ENCODE measurements at regions not wholly inside any gene's neighbourhood (a gene's known extent, or its start where the extent isn't known, plus 50 kb on each side); places are given as distances from the start of the nearest gene placed in this dataset.

DNA sequence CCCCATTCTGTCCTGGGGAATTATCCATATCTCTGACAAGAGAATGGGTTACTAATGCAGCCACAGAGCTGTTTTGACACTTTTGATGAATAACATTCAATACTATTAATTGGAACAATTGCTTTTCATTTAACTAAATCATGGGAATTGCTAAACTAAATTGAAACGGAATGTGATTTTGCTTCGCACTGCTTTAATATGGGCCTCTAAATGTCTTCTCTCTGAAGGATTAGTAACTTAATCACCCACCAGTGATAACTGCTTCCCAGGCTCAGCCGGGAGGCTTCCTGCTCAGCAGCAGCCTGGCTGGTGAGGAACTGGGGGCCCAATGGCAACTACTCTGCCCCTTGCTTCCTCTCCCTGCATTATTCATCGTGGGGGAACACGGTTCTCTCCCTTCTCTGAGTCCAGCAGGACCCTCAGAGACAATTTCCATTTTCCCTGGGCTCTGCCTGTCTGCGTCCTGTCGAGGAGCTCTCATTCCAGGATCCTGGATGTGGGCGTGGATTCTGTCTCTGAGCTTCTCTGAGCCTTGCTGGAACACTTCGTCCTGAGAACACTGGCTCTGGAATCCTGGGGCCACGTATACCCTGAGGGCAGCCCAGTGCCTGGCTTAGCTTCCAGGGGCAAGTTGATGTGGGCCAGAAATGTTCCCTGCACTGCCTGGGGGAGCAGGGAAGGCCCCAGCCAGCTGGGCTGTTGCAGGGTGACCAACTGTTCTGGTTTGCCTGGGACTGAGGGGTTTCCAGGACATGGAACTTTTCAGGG, 308.9 kb downstream of the DHX35 start:
- no peak for DNase-seq (ENCODE audit: low read depth)

GRCh38 chr20:39269493-39270217, 307.5 kb downstream of the DHX35 start:
- peak; percentile 36 for DNase-seq (ENCODE audit: low read depth)

- peak; percentile 34 for DNase-seq (ENCODE audit: low read depth)
Observed at GRCh38 chr20:39268981-39269461, 306.9 kb downstream of the DHX35 start.

DNA sequence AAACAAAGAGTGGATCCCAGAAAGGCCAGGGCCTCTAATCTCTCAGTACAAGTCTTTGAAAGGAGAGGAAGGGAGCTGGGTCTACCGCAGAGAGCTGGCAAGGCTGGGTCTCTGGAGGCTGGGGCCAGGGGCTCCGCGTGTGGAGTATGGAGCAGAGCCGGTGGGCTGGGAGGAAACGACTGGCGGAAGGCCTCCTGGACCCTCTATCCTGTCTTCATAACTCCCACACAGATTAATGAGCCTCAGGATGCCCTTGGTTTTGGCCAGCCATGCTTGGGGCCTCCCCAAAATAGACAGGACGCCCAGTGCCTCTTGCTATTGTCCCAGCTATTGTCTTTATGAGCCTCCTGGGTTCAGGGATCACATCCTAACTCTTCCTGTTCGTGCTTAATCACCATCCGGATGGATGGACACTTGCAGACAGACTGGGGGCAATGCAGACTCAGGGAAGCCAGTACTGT, 306.4 kb downstream of the DHX35 start:
- DNase-seq (ENCODE audit: low read depth): no peak

DNA sequence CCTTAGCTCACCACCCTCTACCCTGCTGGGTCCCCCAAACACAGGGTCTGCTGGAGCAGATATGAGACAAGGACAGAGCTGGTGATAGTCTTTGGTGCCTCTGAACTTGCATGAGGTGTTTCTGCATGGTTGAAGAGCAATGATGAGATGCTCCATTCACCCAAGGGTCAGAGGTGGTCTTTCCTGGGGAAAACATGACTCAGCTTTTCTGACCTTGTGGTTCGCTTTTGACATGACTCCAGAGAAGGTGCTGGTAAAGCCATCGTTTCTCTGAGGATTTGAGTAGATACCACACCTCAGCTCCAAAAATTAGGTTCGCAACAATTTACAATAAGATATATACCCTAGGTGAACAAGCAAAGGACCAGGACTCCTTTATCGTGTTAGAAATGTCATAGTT, 304.8 kb downstream of the DHX35 start:
- DNase-seq (ENCODE audit: low read depth): no peak

GRCh38 chr20:39264506-39265172, 302.5 kb downstream of the DHX35 start:
- peak; percentile 87 for DNase-seq (ENCODE audit: low read depth)

DNA sequence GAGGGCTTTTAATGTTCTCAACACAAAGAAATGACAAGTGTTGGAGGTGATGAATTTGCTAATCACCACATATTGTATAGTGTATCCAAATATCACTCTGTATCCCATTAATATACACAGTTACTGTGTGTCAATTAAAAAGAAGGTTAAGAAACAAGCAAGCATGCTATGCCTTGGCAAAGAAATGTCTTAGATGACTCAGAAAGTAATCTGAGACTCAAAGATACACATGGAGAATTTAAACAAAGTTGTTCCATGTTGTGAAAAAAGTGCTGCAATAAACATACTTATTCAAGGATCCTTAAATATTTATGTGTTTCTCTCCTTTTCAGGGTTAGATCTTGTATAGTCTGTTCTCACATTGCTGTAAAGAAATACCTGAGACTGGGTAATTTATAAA, 300.9 kb downstream of the DHX35 start:
- DNase-seq (ENCODE audit: low read depth): peak; percentile 25

DNA sequence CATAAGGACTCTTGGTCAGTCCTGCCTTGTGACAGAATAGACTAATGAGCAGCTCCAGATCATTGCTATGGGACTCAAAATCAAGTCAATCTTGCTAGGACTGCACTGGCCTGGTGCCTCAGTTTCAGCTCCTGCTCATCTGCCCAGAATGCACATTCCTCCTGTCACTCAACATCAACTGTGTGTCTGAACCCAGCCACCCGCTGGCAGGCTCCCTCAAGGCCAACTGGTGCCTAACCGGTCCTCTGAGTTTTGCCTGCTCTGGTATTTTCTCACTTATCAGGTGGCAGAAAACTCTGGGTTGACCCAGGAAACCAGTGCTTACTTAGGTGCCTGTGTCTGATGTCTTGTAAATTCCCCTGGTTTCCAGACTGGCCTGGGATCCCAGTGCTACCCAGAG, 297.7 kb downstream of the DHX35 start:
- DNase-seq (ENCODE audit: low read depth): no peak

DNA sequence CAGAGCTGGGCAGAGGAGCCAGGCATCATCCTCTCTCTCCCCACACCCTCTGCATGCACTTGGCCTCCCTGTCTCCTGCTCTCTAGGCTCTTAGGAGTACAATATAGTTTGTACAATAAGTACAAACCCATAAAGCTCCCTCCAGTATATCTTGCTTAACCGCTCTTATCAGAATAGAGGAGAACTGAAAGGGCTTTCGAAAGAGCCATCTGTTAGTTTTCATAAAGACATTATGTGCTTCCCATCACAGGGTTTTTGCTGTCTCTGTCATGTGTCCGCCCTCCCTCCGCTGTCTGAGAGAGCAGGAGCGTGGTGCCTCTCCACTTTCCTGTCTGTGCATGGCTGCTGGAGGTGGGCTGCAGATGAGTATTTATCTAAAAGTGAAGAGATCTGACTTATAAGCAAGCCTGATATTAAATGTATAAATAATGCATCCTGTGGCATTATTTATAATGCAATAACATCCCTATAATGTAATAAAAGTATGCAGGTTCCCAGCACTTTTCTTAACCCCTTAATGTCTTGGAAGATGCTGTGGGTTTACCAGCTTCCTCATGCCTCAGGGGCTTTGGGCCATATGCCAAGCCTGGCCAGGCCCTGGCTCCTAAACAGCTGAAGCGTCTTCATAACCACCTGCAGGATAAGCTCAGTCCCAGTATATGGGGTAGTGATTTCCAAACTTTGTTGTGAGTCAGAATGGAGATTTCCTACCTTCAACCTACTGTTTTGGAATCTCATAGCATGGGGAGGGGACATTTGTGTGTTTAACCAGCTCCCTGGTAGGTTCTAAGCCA, 297.1 kb downstream of the DHX35 start:
- DNase-seq (ENCODE audit: low read depth): no peak

DNA sequence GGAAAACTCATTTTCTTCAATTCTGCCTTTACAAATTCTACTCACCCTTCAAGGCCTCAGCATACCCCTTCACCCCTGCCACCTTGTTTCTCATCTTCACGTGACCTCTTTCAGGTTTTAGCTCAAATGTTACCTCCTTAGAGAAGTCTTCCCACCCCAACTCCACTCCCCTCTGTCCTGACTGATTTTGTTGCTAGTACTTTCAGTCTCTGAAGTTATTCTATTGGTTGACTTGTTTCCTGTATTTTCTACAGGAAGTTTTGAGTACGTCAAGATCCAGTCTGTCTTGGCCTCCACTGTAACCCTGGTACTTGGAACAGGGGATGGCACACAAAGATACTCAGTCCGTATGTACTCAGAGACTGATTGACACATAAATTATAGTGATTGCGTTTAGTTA, 296.1 kb downstream of the DHX35 start:
- DNase-seq (ENCODE audit: low read depth): no peak

GRCh38 chr20:39253051-39253755, 291.1 kb downstream of the DHX35 start:
- DNase-seq (ENCODE audit: low read depth): peak; percentile 4

DNA sequence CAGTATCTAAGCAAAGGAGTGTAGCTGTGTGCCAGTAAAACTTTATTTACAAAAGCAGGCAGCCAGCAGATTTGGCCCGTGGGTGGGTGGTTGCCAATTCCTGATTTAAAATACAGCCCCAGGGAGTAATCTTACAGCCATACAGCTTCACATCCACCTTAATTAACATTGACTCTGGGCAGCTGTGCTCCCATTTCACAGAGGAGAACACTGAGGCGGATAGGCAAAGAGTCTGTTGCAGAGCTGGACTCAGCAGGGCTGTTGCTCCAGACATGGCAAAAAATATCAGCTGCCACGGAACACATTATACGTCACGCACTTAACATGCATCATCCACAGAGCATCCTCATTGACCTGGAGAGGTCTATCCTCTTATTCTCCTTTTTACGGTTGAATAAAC, 289.9 kb downstream of the DHX35 start:
- DNase-seq (ENCODE audit: low read depth): no peak

DNA sequence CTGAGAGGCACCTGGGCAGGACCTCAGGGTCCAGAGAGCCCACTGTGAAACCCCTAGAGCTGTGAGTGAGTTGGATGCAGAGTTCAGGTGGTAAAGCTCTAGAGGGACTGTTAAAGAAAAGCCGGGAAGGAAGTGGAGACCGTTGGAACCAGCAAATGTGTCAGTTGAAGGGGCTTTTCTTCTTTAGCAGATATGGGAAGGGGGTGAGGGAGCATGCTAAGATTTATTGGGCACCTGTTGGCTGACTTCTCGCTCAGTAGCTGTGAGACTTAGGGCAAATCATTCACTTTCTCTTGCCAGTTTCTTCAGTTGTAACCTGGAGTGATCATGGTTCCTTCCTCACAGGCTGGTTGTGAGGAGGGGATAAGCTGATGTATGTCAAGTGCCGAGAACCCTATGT, 287.7 kb downstream of the DHX35 start:
- no peak for DNase-seq (ENCODE audit: low read depth)

DNA sequence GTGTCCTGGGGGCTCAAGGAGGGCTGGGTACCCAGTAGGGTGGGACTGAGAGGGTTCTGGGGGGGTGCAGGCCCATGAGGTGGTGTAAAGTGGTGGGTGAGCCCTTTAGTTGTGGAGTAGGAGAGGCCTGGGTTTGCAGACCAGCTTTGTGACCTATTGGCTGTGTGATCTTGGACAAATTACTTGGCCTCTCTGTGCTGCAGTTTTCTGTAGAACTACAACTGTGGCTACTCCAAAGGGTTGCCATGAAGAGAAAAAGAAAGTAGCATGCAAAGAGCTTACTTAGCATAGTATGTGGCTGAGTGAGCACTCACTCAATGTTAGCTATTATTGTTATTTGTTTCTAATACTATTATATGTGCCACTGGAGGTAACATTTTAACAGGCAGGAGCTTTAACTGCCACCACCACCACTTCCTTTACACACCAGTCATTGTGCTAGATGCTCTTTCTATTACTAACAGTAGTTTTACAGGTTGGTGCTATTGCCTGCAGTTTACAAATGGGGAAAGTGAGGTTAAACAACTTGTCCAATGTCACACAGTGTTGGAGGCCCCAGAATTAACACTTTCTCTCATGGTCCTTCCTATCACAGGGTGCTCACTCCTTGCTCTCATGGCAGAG, 286.8 kb downstream of the DHX35 start:
- DNase-seq (ENCODE audit: low read depth): no peak

- no peak for DNase-seq (ENCODE audit: low read depth)
Observed at GRCh38 chr20:39248171-39248861, 286.2 kb downstream of the DHX35 start.

- DNase-seq (ENCODE audit: low read depth): no peak
Observed at GRCh38 chr20:39246436-39246835, 284.3 kb downstream of the DHX35 start.

GRCh38 chr20:39245685-39246311, 283.7 kb downstream of the DHX35 start:
- DNase-seq (ENCODE audit: low read depth): no peak

GRCh38 chr20:39243962-39244361, 281.8 kb downstream of the DHX35 start:
- DNase-seq (ENCODE audit: low read depth): no peak

DNA sequence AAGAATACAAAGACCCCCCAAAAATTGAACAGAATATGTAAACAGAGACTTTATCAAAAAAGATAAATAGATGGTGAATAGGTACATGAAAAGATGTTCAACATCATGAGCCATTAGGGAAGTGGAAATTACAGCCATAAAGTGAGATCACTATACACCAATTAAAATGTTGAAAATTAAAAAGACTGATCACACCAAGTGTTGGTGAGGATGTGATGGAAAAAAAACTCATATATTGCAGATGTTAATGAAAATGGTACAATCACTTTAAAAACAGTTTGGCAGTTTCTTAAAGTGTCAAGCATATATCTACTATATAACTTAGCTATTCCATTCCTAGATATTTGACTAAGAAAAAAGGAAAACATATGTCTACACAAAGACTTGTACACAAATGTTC, 280.5 kb downstream of the DHX35 start:
- no peak for DNase-seq (ENCODE audit: low read depth)
